Activated T-cell treated with anti-CD3 and anti-CD28 coated beads for 1 hour (primary cell): ENCODE measurements at regions not wholly inside any gene's neighbourhood (a gene's known extent, or its start where the extent isn't known, plus 50 kb on each side); places are given as distances from the start of the nearest gene placed in this dataset.

Source experiments
- DNase-seq: peaks from one replicate; pipeline ENCODE4 v3.0.0-alpha.2; 2020; ENCODE audit warnings: low read depth

- DNase-seq: no peak
These were observed 133.7 kb upstream of the ASTN2 start for GRCh38 chr9:117548556-117548955.

GRCh38 chr9:117547904-117548303 lies 133.0 kb upstream of the ASTN2 start:
- DNase-seq: no peak

GRCh38 chr9:117546894-117547678 lies 132.2 kb upstream of the ASTN2 start:
- DNase-seq: no peak

GRCh38 chr9:117545846-117546245 lies 131.0 kb upstream of the ASTN2 start:
- DNase-seq: no peak

- DNase-seq: no peak
These were observed 128.2 kb upstream of the ASTN2 start for GRCh38 chr9:117543089-117543488.

- DNase-seq: no peak
These were observed 127.2 kb upstream of the ASTN2 start for GRCh38 chr9:117542021-117542420.

GRCh38 chr9:117541181-117541580 lies 126.3 kb upstream of the ASTN2 start:
- DNase-seq: no peak

GRCh38 chr9:117535973-117536372 lies 121.1 kb upstream of the ASTN2 start:
- DNase-seq: no peak

- DNase-seq: no peak
These were observed 120.6 kb upstream of the ASTN2 start for GRCh38 chr9:117535434-117535833.

GRCh38 chr9:117528225-117528624 lies 113.4 kb upstream of the ASTN2 start:
- no peak for DNase-seq

GRCh38 chr9:117526674-117527073 lies 111.8 kb upstream of the ASTN2 start:
- no peak for DNase-seq

- no peak for DNase-seq
These were observed 108.8 kb upstream of the ASTN2 start for GRCh38 chr9:117523531-117524153.

GRCh38 chr9:117521293-117521692 lies 106.4 kb upstream of the ASTN2 start:
- no peak for DNase-seq

- DNase-seq: no peak
These were observed 102.1 kb upstream of the ASTN2 start for GRCh38 chr9:117516676-117517632.

- no peak for DNase-seq
These were observed 97.1 kb upstream of the ASTN2 start for GRCh38 chr9:117511852-117512481.

- no peak for DNase-seq
These were observed 81.5 kb upstream of the ASTN2 start for GRCh38 chr9:117496307-117496706.

GRCh38 chr9:117494401-117495090 lies 79.7 kb upstream of the ASTN2 start:
- no peak for DNase-seq

- no peak for DNase-seq
These were observed 77.6 kb upstream of the ASTN2 start for GRCh38 chr9:117492476-117492875.

GRCh38 chr9:117491491-117491890 lies 76.6 kb upstream of the ASTN2 start:
- DNase-seq: no peak

- no peak for DNase-seq
These were observed 75.3 kb upstream of the ASTN2 start for GRCh38 chr9:117490199-117490598.

- DNase-seq: no peak
These were observed 73.8 kb upstream of the ASTN2 start for GRCh38 chr9:117488659-117489058.
